Cardiac fibroblast (primary cell): ENCODE measurements at regions not wholly inside any gene's neighbourhood (a gene's known extent, or its start where the extent isn't known, plus 50 kb on each side); places are given as distances from the start of the nearest gene placed in this dataset.

ENCODE experiments used
- DNase-seq, 2 donors: peaks; one replicate each; pipeline versions ENCODE4 v3.0.0 to v3.0.0-alpha.2; 2010; ENCODE audit warnings: low read depth in 2 of 2
- H3K4me3 ChIP-seq, 2 donors: replicated peaks in 1 of 2; 1 replicate in 1 of 2; 2 replicates in 1 of 2; pipeline ENCODE4 v1.5.1; 2011; ENCODE audit warnings: low read depth in 2 of 2, low read length in 2 of 2, mild to moderate bottlenecking in 2 of 2, moderate library complexity in 1 of 2
- CTCF ChIP-seq: IDR thresholded peaks from one replicate; pipeline ENCODE4 v1.5.1; 2011; ENCODE audit warnings: low read depth, mild to moderate bottlenecking, low read length, inconsistent platforms

- H3K4me3 ChIP-seq, result no peak overlapping the region
- TF ChIP-seq CTCF, result no peak
- no peak for DNase-seq
Measured at GRCh38 chr21:23524685-23525084, 2082.6 kb downstream of the MRPL39 start.

GRCh38 chr21:23522751-23523150 is 2084.5 kb downstream of the MRPL39 start:
- H3K4me3 ChIP-seq, result no peak overlapping the region
- no peak for DNase-seq
- no peak for TF ChIP-seq CTCF

- no peak for DNase-seq
- no peak overlapping the region for H3K4me3 ChIP-seq
- TF ChIP-seq CTCF, result no peak
Measured at GRCh38 chr21:23507501-23507900, 2099.8 kb downstream of the MRPL39 start.

GRCh38 chr21:23496729-23497128 is 2110.6 kb downstream of the MRPL39 start:
- no peak for TF ChIP-seq CTCF
- no peak for DNase-seq

GRCh38 chr21:23488245-23488644 is 2119.0 kb downstream of the MRPL39 start:
- TF ChIP-seq CTCF, result no peak
- no peak for DNase-seq
- H3K4me3 ChIP-seq, result no peak overlapping the region

More at GRCh38 chr21:23496729-23497128, 2110.6 kb downstream of the MRPL39 start:
- no peak overlapping the region for H3K4me3 ChIP-seq

- TF ChIP-seq CTCF, result no peak
- no peak for DNase-seq
- no peak overlapping the region for H3K4me3 ChIP-seq
Measured at GRCh38 chr21:23480591-23481270, 2126.6 kb downstream of the MRPL39 start.

GRCh38 chr21:23478381-23478780 is 2128.9 kb downstream of the MRPL39 start:
- DNase-seq, result no peak
- TF ChIP-seq CTCF, result no peak

More at GRCh38 chr21:23478381-23478780, 2128.9 kb downstream of the MRPL39 start:
- no peak overlapping the region for H3K4me3 ChIP-seq
